Left ventricle myocardium superior (tissue), 1 donor: ENCODE measurements at regions not wholly inside any gene's neighbourhood (a gene's known extent, or its start where the extent isn't known, plus 50 kb on each side); places are given as distances from the start of the nearest gene placed in this dataset.
"Not testable (repeated sequence)": the region's sequence is repeated elsewhere in the genome, so short reads cannot be mapped to it uniquely, and the experiment has no call there.

ENCODE experiments used
- ATAC-seq: fragments of 200-7000 bp; cut with Tn5 transposase; one replicate; pipeline ENCODE4 v1.9.1; 2020; ENCODE audit warnings: mild to moderate bottlenecking, moderate library complexity
- DNase-seq: peaks from one replicate; pipeline ENCODE4 v3.0.0-alpha.2; 2020
- intact Hi-C: fragments of 100-400 bp; cut with micrococcal nuclease; formaldehyde crosslinking; loops from one replicate; pipeline ENCODE4 v1.11.0; 2022
- donor health status: DM: no; HTN: yes; CAD: no; lungs with severe emphysema.

GRCh38 chr20:55360895-55361294, 644.4 kb downstream of the CBLN4 start:
- DNase-seq, result no peak
- intact Hi-C loops, result no loop called here
- no peak for ATAC-seq

GRCh38 chr20:55354720-55355119, 650.6 kb downstream of the CBLN4 start:
- DNase-seq (no peak), ATAC-seq (no peak)
- intact Hi-C loops, result no loop called here

GRCh38 chr20:55353206-55353605, 652.1 kb downstream of the CBLN4 start:
- ATAC-seq (no peak), DNase-seq (no peak)
- intact Hi-C loops, result no loop called here

GRCh38 chr20:55348223-55348622, 657.1 kb downstream of the CBLN4 start:
- ATAC-seq (no peak), DNase-seq (no peak)
- intact Hi-C loops, result no loop called here

GRCh38 chr20:55342822-55343221, 662.5 kb downstream of the CBLN4 start:
- ATAC-seq (no peak), DNase-seq (no peak)
- intact Hi-C loops, result no loop called here

- DNase-seq (no peak), ATAC-seq (no peak)
- intact Hi-C loops, result no loop called here
Measured at GRCh38 chr20:55333798-55334197, 671.5 kb downstream of the CBLN4 start.

- intact Hi-C loops, result no loop called here
- DNase-seq (no peak), ATAC-seq (no peak)
Measured at GRCh38 chr20:55329108-55329507, 676.2 kb downstream of the CBLN4 start.

- intact Hi-C loops, result no loop called here
- DNase-seq (no peak), ATAC-seq (no peak)
Measured at GRCh38 chr20:55322745-55323144, 682.6 kb downstream of the CBLN4 start.

- DNase-seq (no peak), ATAC-seq (no peak)
- intact Hi-C loops, result no loop called here
Measured at GRCh38 chr20:55316753-55317152, 688.6 kb downstream of the CBLN4 start.

GRCh38 chr20:55310844-55311243, 694.5 kb downstream of the CBLN4 start:
- intact Hi-C loops, DNase-seq: not testable (repeated sequence)

GRCh38 chr20:55291261-55291660, 714.1 kb downstream of the CBLN4 start:
- no peak for DNase-seq
- ATAC-seq, result no peak
- intact Hi-C loops, result no loop called here

More at GRCh38 chr20:55310844-55311243, 694.5 kb downstream of the CBLN4 start:
- ATAC-seq, result not testable (repeated sequence)

- intact Hi-C loops, result no loop called here
- DNase-seq (no peak), ATAC-seq (no peak)
Measured at GRCh38 chr20:55283889-55284288, 721.4 kb downstream of the CBLN4 start.

GRCh38 chr20:55273149-55273548, 732.2 kb downstream of the CBLN4 start:
- ATAC-seq (peak; percentile 58), DNase-seq (no peak)
- intact Hi-C loops, result no loop called here

GRCh38 chr20:55271371-55271770, 733.9 kb downstream of the CBLN4 start:
- DNase-seq (no peak), ATAC-seq (peak; percentile 34)
- intact Hi-C loops, result no loop called here

- no peak for ATAC-seq
- intact Hi-C loops, result no loop called here
- DNase-seq, result no peak
Measured at GRCh38 chr20:55269913-55270312, 735.4 kb downstream of the CBLN4 start.

- ATAC-seq (no peak), DNase-seq (no peak)
- intact Hi-C loops, result no loop called here
Measured at GRCh38 chr20:55266361-55266760, 739.0 kb downstream of the CBLN4 start.

GRCh38 chr20:55264703-55265239, 740.5 kb downstream of the CBLN4 start:
- DNase-seq, result no peak
- intact Hi-C loops, result no loop called here
- no peak for ATAC-seq

- intact Hi-C loops, result no loop called here
- DNase-seq (no peak), ATAC-seq (no peak)
Measured at GRCh38 chr20:55258559-55258958, 746.8 kb downstream of the CBLN4 start.

- intact Hi-C loops, result no loop called here
- ATAC-seq (no peak), DNase-seq (no peak)
Measured at GRCh38 chr20:55255016-55255415, 750.3 kb downstream of the CBLN4 start.

GRCh38 chr20:55253781-55254180, 751.5 kb downstream of the CBLN4 start:
- DNase-seq (no peak), ATAC-seq (peak; percentile 99)
- intact Hi-C loops, result no loop called here

- DNase-seq (no peak), ATAC-seq (peak; percentile 78)
- intact Hi-C loops, result no loop called here
Measured at GRCh38 chr20:55252521-55252920, 752.8 kb downstream of the CBLN4 start.

- no peak for ATAC-seq
- DNase-seq, result no peak
- intact Hi-C loops, result no loop called here
Measured at GRCh38 chr20:55251170-55251569, 754.1 kb downstream of the CBLN4 start.
